Neural progenitor cell (in vitro differentiated cells): ENCODE measurements at regions not wholly inside any gene's neighbourhood (a gene's known extent, or its start where the extent isn't known, plus 50 kb on each side); places are given as distances from the start of the nearest gene placed in this dataset.
A peak's percentile ranks its signal among the peaks of the same experiment; 100 is the strongest.

Experiments used
- DNase-seq: peaks from one replicate; pipeline ENCODE4 v3.0.0-alpha.2; 2016; ENCODE audit warnings: low spot score
- H2AFZ ChIP-seq: fragments of 200-600 bp; sonication (generic); replicated peaks from 2 replicates; pipeline ENCODE4 v1.6.1; 2016; ENCODE audit warnings: antibody characterized with exemption
- H3F3A ChIP-seq: fragments of 200-600 bp; sonication (generic); 2 replicates; pipeline ENCODE4 v1.6.1; 2016; ENCODE audit warnings: antibody characterized with exemption, low read depth
- H3K27ac ChIP-seq: fragments of 200-600 bp; sonication (generic); 2 replicates; pipeline ENCODE4 v1.5.1; 2016; ENCODE audit warnings: mild to moderate bottlenecking
- H3K27me3 ChIP-seq: fragments of 200-600 bp; sonication (generic); 2 replicates; pipeline ENCODE4 v1.6.1; 2016; ENCODE audit warnings: mild to moderate bottlenecking, moderate library complexity
- H3K36me3 ChIP-seq: fragments of 200-600 bp; sonication (generic); 2 replicates; pipeline ENCODE4 v1.5.1; 2016
- H3K4me1 ChIP-seq: fragments of 200-600 bp; sonication (generic); 2 replicates; pipeline ENCODE4 v1.6.1; 2016; ENCODE audit warnings: mixed run types
- H3K4me2 ChIP-seq: fragments of 200-600 bp; sonication (generic); 2 replicates; pipeline ENCODE4 v1.6.1; 2016
- H3K4me3 ChIP-seq: fragments of 200-600 bp; sonication (generic); 2 replicates; pipeline ENCODE4 v1.5.1; 2016
- H3K79me2 ChIP-seq: fragments of 200-600 bp; sonication (generic); 2 replicates; pipeline ENCODE4 v1.6.1; 2016; ENCODE audit warnings: low read depth
- H3K9ac ChIP-seq: fragments of 200-600 bp; sonication (generic); 2 replicates; pipeline ENCODE4 v1.6.1; 2016
- H3K9me3 ChIP-seq: fragments of 200-600 bp; sonication (generic); 2 replicates; pipeline ENCODE4 v1.5.1; 2016; ENCODE audit warnings: low read depth
- H4K20me1 ChIP-seq: fragments of 200-600 bp; sonication (generic); 2 replicates; pipeline ENCODE4 v1.6.1; 2016; ENCODE audit warnings: low read depth
- H3K27ac Mint-ChIP-seq: 3 replicates; pipeline ENCODE4 v1.8.0; 2021; ENCODE audit warnings: mixed read lengths
- H3K27me3 Mint-ChIP-seq: 2 replicates; pipeline ENCODE4 v1.8.0; 2022; ENCODE audit warnings: low read depth, mild to moderate bottlenecking, inconsistent platforms, moderate library complexity, mixed read lengths; ENCODE audit not compliant: insufficient read depth
- H3K36me3 Mint-ChIP-seq: 3 replicates; pipeline ENCODE4 v1.8.0; 2021; ENCODE audit warnings: mixed read lengths
- H3K4me1 Mint-ChIP-seq: 3 replicates; pipeline ENCODE4 v1.8.0; 2021; ENCODE audit warnings: mixed read lengths
- H3K4me3 Mint-ChIP-seq: 3 replicates; pipeline ENCODE4 v1.8.0; 2021; ENCODE audit warnings: mild to moderate bottlenecking, moderate library complexity, mixed read lengths
- H3K9me3 Mint-ChIP-seq: 3 replicates; pipeline ENCODE4 v1.8.0; 2020; ENCODE audit warnings: mixed read lengths
- EZH2 ChIP-seq: fragments of 200-600 bp; sonication (generic); IDR thresholded peaks from 2 replicates; pipeline ENCODE4 v1.6.1; 2017; ENCODE audit warnings: antibody characterized with exemption, mild to moderate bottlenecking, moderate library complexity
- EZH2phosphoT487 ChIP-seq: fragments of 200-600 bp; sonication (generic); IDR thresholded peaks from 2 replicates; pipeline ENCODE4 v1.6.1; 2017; ENCODE audit warnings: antibody characterized with exemption
- TF ChIP-seq, protein P1 (sequence below): fragments of 200-600 bp; sonication (generic); IDR thresholded peaks from 2 replicates; pipeline ENCODE4 v1.5.1; 2017; ENCODE audit warnings: antibody characterized with exemption, mild to moderate bottlenecking

DNA sequence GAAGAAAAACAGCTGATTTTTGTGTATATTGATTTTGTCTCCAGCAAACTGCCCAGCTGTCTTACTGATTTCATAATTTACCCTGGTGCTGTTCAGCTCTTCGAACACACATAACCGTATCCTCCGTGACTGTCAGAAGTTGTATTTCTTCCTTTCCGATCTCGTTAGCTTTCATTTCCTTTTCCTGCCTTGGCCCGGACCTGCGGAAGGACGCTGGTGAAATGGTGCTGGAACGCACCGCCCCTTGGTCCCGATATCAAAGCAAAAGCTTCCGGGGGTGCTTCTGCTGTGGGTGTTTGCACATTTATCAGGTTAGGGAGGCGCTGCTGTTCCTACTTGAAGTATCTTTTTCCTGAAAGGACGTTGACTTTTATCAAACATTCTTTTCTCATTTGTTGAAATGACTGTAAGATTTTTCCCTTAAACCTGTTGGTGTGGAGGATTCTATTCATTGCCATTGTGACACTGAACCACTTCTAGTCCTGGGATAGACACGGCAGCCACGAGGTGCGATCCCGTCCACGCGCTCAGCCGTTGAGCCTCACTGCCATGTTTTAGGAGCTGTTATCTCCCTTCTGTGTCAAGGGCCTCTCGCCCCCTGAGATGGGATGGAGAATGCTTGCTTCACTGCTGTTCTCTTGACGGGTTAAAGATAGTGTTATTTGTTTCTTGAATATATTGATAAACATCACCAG is 72.6 kb downstream of the FOXL3 start:
- H2AFZ ChIP-seq = no peak overlapping the region
- Mint-ChIP-seq H3K27ac (peak overlapping the region; percentile 39), H3K4me3 (no peak overlapping the region)

DNA sequence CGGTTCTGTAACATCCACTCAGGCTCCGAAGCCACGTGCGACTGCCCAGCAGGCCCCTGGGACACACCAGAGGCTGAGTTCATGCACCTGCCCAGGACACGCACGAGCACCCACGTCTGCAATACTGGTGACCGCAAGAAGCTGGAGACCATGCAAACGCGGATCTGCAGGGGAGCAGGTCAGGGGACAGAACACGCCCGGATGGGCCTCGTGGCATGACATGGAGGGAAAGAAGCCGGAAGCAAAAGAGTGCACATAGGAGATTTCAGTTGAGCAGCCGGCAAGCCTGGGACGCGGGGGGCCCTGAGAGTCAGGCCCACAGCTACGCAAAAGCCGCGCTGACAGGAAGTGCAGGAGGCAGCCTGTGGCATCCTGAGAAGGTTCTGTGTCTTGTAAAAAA is 73.7 kb downstream of the FOXL3 start:
- Mint-ChIP-seq H3K4me3 (no peak overlapping the region), H3K36me3 (no peaks in the 10 kb centered on the region), H3K9me3 (peaks cover 2% of the 10 kb centered on the region), H3K27me3 (peaks cover 18% of the 10 kb centered on the region), H3K4me1 (peaks cover 29% of the 10 kb centered on the region), H3K27ac (no peak overlapping the region)
- no peaks in the 10 kb centered on the region for H3K9me3 ChIP-seq
- no peak for DNase-seq
- no peak overlapping the region for H3K4me3 ChIP-seq
- H3K4me1 ChIP-seq = peaks cover 3% of the 10 kb centered on the region
- H3K79me2 ChIP-seq = no peaks in the 10 kb centered on the region
- no peak for TF ChIP-seq EZH2
- TF ChIP-seq EZH2phosphoT487 = no peak
- TF ChIP-seq, protein P1, sequence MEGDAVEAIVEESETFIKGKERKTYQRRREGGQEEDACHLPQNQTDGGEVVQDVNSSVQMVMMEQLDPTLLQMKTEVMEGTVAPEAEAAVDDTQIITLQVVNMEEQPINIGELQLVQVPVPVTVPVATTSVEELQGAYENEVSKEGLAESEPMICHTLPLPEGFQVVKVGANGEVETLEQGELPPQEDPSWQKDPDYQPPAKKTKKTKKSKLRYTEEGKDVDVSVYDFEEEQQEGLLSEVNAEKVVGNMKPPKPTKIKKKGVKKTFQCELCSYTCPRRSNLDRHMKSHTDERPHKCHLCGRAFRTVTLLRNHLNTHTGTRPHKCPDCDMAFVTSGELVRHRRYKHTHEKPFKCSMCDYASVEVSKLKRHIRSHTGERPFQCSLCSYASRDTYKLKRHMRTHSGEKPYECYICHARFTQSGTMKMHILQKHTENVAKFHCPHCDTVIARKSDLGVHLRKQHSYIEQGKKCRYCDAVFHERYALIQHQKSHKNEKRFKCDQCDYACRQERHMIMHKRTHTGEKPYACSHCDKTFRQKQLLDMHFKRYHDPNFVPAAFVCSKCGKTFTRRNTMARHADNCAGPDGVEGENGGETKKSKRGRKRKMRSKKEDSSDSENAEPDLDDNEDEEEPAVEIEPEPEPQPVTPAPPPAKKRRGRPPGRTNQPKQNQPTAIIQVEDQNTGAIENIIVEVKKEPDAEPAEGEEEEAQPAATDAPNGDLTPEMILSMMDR = no peak
- no peak overlapping the region for H3K9ac ChIP-seq
- H3K4me2 ChIP-seq = no peak overlapping the region
- H3F3A ChIP-seq = no peaks in the 10 kb centered on the region
- H3K36me3 ChIP-seq = no peaks in the 10 kb centered on the region
- no peaks in the 10 kb centered on the region for H4K20me1 ChIP-seq
- H2AFZ ChIP-seq = no peak overlapping the region
- H3K27me3 ChIP-seq = peaks cover 54% of the 10 kb centered on the region
- no peak overlapping the region for H3K27ac ChIP-seq

More for the DNA sequence above, 72.6 kb downstream of the FOXL3 start:
- no peak for TF ChIP-seq EZH2
- H3K27me3 Mint-ChIP-seq = peaks cover 19% of the 10 kb centered on the region
- no peak for DNase-seq
- Histone ChIP-seq H3F3A (no peaks in the 10 kb centered on the region), H3K36me3 (no peaks in the 10 kb centered on the region), H3K4me2 (no peak overlapping the region), H3K27ac (no peak overlapping the region), H3K9me3 (no peaks in the 10 kb centered on the region), H3K4me1 (peaks cover 3% of the 10 kb centered on the region), H3K27me3 (peaks cover 58% of the 10 kb centered on the region), H4K20me1 (no peaks in the 10 kb centered on the region), H3K4me3 (no peak overlapping the region), H3K79me2 (no peaks in the 10 kb centered on the region), H3K9ac (no peak overlapping the region)
- no peaks in the 10 kb centered on the region for H3K36me3 Mint-ChIP-seq
- peaks cover 2% of the 10 kb centered on the region for H3K9me3 Mint-ChIP-seq
- H3K4me1 Mint-ChIP-seq = peaks cover 32% of the 10 kb centered on the region

DNA sequence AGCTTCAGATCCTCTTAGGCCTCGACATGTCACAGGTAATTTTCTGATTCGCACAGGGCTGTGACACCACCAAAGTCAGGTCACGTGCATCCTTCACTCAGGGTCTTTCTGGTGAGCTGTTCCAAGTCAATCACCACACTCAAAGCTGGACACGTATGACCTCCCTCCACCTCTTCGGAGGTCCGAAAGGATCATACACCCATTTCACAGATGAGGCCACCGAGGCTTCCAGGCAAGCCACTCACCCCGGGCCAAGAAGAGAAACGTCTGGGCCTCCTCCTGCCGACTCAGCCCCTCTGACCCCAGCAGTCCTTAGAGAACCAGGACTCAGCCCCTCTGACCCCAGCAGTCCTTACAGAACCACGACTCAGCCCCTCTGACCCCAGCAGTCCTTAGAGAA is 74.6 kb downstream of the FOXL3 start:
- H3K27ac Mint-ChIP-seq = no peak overlapping the region
- DNase-seq = no peak
- no peak overlapping the region for H3K4me3 ChIP-seq
- H3K4me1 Mint-ChIP-seq = peaks cover 29% of the 10 kb centered on the region
- peaks cover 44% of the 10 kb centered on the region for H3K27me3 ChIP-seq
- H3K4me3 Mint-ChIP-seq = no peak overlapping the region
- H3K27me3 Mint-ChIP-seq = peaks cover 13% of the 10 kb centered on the region
- no peaks in the 10 kb centered on the region for H3K79me2 ChIP-seq
- H3K4me2 ChIP-seq = no peak overlapping the region
- TF ChIP-seq, protein P1 = no peak
- no peak for TF ChIP-seq EZH2
- no peak for TF ChIP-seq EZH2phosphoT487
- no peaks in the 10 kb centered on the region for H3K36me3 Mint-ChIP-seq
- H3K36me3 ChIP-seq = no peaks in the 10 kb centered on the region
- H3F3A ChIP-seq = no peaks in the 10 kb centered on the region
- H3K4me1 ChIP-seq = peaks cover 3% of the 10 kb centered on the region
- no peaks in the 10 kb centered on the region for H3K9me3 ChIP-seq
- H3K9ac ChIP-seq = no peak overlapping the region
- H3K27ac ChIP-seq = no peak overlapping the region
- H3K9me3 Mint-ChIP-seq = peaks cover 2% of the 10 kb centered on the region
- no peaks in the 10 kb centered on the region for H4K20me1 ChIP-seq
- no peak overlapping the region for H2AFZ ChIP-seq

DNA sequence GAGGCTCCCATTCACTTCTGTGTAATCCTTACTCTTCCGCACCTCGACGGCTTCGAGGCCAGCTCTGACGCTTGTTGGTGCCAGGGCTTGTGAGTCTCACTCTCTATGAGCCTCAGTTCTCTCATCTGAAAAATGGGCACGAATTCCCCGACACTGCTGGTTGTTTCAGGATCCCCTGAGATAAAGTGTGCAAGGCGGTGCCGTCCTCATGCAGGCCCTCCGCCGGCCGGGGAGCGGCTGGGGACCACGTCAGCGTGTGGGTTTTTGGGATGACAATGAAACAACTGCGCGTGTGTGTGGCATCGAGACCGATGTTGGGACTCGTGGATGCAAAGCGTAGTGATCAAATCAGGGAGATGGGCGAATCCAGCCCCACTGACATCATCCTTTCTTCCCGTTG is 75.6 kb downstream of the FOXL3 start:
- peaks cover 34% of the 10 kb centered on the region for H3K27me3 ChIP-seq
- H4K20me1 ChIP-seq = no peaks in the 10 kb centered on the region
- no peaks in the 10 kb centered on the region for H3K36me3 ChIP-seq
- H2AFZ ChIP-seq = no peak overlapping the region
- H3K36me3 Mint-ChIP-seq = no peaks in the 10 kb centered on the region
- no peak overlapping the region for H3K4me3 ChIP-seq
- TF ChIP-seq, protein P1 = no peak
- no peak for TF ChIP-seq EZH2phosphoT487
- TF ChIP-seq EZH2 = no peak
- no peaks in the 10 kb centered on the region for H3K79me2 ChIP-seq
- DNase-seq = no peak
- H3K4me3 Mint-ChIP-seq = no peak overlapping the region
- no peaks in the 10 kb centered on the region for H3F3A ChIP-seq
- peaks cover 9% of the 10 kb centered on the region for H3K27me3 Mint-ChIP-seq
- H3K27ac Mint-ChIP-seq = peak overlapping the region; percentile 83
- H3K4me2 ChIP-seq = no peak overlapping the region
- H3K9ac ChIP-seq = no peak overlapping the region
- H3K9me3 Mint-ChIP-seq = peaks cover 2% of the 10 kb centered on the region
- H3K4me1 ChIP-seq = peaks cover under 1% of the 10 kb centered on the region
- peaks cover 29% of the 10 kb centered on the region for H3K4me1 Mint-ChIP-seq
- no peaks in the 10 kb centered on the region for H3K9me3 ChIP-seq
- H3K27ac ChIP-seq = no peak overlapping the region
